ENCODE measurements at regions not wholly inside any gene's neighbourhood (a gene's known extent, or its start where the extent isn't known, plus 50 kb on each side); places are given as distances from the start of the nearest gene placed in this dataset.

GRCh38 chr1:192958871-192959270 is 100.3 kb downstream of the UCHL5 start:
- ChIA-PET CTCF (no interaction called here), POLR2A (no interaction called here)
- ATAC-seq (ENCODE audit: low read depth): no peak

GRCh38 chr1:192959657-192960186 is 99.4 kb downstream of the UCHL5 start:
- no peak for TF ChIP-seq CTCF (IDR thresholded peaks at IDR 0.05)
- Mint-ChIP-seq H3K36me3 (ENCODE audit: low read depth) (no peaks in the 10 kb centered on the region), H3K27ac (no peak overlapping the region), H3K4me1 (no peaks in the 10 kb centered on the region), H3K27me3 (no peaks in the 10 kb centered on the region), H3K9me3 (no peaks in the 10 kb centered on the region), H3K4me3 (no peak overlapping the region)
- ATAC-seq (ENCODE audit: low read depth) (no peak), DNase-seq (no peak)
- ChIA-PET POLR2A (no interaction called here), CTCF (no interaction called here)
- intact Hi-C loops (cut with micrococcal nuclease): no loop called here

More at GRCh38 chr1:192958871-192959270, 100.3 kb downstream of the UCHL5 start:
- no peaks in the 10 kb centered on the region for H3K4me1 Mint-ChIP-seq
- no peaks in the 10 kb centered on the region for H3K36me3 Mint-ChIP-seq (ENCODE audit: low read depth)
- no peaks in the 10 kb centered on the region for H3K9me3 Mint-ChIP-seq
- no peak overlapping the region for H3K4me3 Mint-ChIP-seq
- TF ChIP-seq CTCF (IDR thresholded peaks at IDR 0.05): no peak
- no peaks in the 10 kb centered on the region for H3K27me3 Mint-ChIP-seq
- intact Hi-C loops (cut with micrococcal nuclease): no loop called here
- no peak overlapping the region for H3K27ac Mint-ChIP-seq
- DNase-seq: no peak
